ENCODE measurements at regions not wholly inside any gene's neighbourhood (a gene's known extent, or its start where the extent isn't known, plus 50 kb on each side); places are given as distances from the start of the nearest gene placed in this dataset.

DNA sequence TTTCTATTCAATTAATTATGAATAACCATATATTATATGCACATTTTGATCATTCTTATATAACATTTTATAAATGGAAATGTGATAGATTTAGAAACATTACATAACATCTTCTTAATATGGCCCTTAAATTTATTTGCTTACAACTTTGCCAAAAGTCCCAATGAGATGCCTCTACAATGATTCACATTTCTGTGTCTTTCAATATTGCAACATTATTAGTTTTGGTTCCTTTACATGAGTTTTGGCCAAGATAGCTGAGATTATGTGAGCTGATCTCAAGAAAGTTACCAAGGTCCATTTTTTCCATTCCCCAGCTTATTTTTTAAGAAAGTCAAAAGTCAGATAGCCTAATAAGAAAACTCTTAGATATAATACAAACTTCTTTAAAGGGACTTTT, 361.2 kb downstream of the PCDH7 start:
- Histone ChIP-seq H3K4me1 (peaks cover 4% of the 10 kb centered on the region), H3K9me3 (no peaks in the 10 kb centered on the region; the same call in 1 of the 2 replicates), H3K27me3 (replicated peaks; ENCODE audit: control insufficient read depth, insufficient read depth, low read length) (no peaks in the 10 kb centered on the region), H3K4me3 (ENCODE audit: low read depth, low read length) (no peak overlapping the region), H3K36me3 (ENCODE audit: control insufficient read depth, insufficient read depth, low read length) (no peaks in the 10 kb centered on the region)
- no TSS peak for BruUV-seq (replicated peaks)
- ChIA-PET POLR2A (no interaction called here), CTCF (no interaction called here)
- no peak for DNase-seq
- TF ChIP-seq, protein P1, sequence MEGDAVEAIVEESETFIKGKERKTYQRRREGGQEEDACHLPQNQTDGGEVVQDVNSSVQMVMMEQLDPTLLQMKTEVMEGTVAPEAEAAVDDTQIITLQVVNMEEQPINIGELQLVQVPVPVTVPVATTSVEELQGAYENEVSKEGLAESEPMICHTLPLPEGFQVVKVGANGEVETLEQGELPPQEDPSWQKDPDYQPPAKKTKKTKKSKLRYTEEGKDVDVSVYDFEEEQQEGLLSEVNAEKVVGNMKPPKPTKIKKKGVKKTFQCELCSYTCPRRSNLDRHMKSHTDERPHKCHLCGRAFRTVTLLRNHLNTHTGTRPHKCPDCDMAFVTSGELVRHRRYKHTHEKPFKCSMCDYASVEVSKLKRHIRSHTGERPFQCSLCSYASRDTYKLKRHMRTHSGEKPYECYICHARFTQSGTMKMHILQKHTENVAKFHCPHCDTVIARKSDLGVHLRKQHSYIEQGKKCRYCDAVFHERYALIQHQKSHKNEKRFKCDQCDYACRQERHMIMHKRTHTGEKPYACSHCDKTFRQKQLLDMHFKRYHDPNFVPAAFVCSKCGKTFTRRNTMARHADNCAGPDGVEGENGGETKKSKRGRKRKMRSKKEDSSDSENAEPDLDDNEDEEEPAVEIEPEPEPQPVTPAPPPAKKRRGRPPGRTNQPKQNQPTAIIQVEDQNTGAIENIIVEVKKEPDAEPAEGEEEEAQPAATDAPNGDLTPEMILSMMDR (IDR thresholded peaks at IDR 0.05; ENCODE audit: insufficient read depth in 1 of 2, low read depth in 1 of 2, low read length in 1 of 2, severe bottlenecking in 1 of 2, unreplicated experiment in 1 of 2): no peak
- no peak overlapping the region for H3K4me3 Mint-ChIP-seq (ENCODE audit: unreplicated experiment)
- H3K36me3 Mint-ChIP-seq (ENCODE audit: insufficient read depth, unreplicated experiment): no peaks in the 10 kb centered on the region
- H3K27ac Mint-ChIP-seq (ENCODE audit: unreplicated experiment): no peak overlapping the region
- no peaks in the 10 kb centered on the region for H3K27me3 Mint-ChIP-seq (ENCODE audit: insufficient read depth, unreplicated experiment)
- no peaks in the 10 kb centered on the region for H3K9me3 Mint-ChIP-seq (ENCODE audit: unreplicated experiment)
- peaks cover 6% of the 10 kb centered on the region for H3K4me1 Mint-ChIP-seq (ENCODE audit: low read depth, unreplicated experiment)
- intact Hi-C loops (cut with micrococcal nuclease; ENCODE audit: unreplicated experiment): no loop called here

DNA sequence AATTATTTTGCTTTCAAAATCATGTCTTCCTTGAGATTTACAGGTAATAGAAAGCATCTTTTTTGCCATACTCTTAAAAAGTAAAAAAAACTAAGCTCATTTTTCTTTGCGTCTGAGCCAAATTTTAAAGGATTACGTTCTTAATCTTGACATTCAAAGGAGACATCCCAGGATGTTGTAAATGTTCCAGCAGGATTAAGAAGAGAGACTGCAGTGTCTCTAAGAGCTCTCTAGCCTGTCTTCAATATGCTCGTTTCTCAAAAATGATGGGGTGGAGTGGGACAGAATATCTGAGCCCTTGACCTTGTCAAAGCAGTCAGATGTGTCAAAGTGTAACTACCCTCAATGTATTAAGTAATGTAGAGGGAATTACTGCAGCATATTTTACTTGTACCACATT, 363.3 kb downstream of the PCDH7 start:
- TF ChIP-seq, protein P1 (IDR thresholded peaks at IDR 0.05; ENCODE audit: insufficient read depth in 1 of 2, low read depth in 1 of 2, low read length in 1 of 2, severe bottlenecking in 1 of 2, unreplicated experiment in 1 of 2): no peak
- no peak overlapping the region for H3K27ac Mint-ChIP-seq (ENCODE audit: unreplicated experiment)
- H3K9me3 Mint-ChIP-seq (ENCODE audit: unreplicated experiment): no peaks in the 10 kb centered on the region
- no TSS peak for BruUV-seq (replicated peaks)
- DNase-seq: no peak
- CTCF ChIA-PET: no interaction called here
- Histone ChIP-seq H3K36me3 (ENCODE audit: control insufficient read depth, insufficient read depth, low read length) (no peaks in the 10 kb centered on the region), H3K27me3 (replicated peaks; ENCODE audit: control insufficient read depth, insufficient read depth, low read length) (no peaks in the 10 kb centered on the region), H3K4me1 (peaks cover 13% of the 10 kb centered on the region), H3K4me3 (ENCODE audit: low read depth, low read length) (no peak overlapping the region), H3K9me3 (no peaks in the 10 kb centered on the region; the same call in 1 of the 2 replicates)
- intact Hi-C loops (cut with micrococcal nuclease; ENCODE audit: unreplicated experiment): no loop called here
- no peaks in the 10 kb centered on the region for H3K27me3 Mint-ChIP-seq (ENCODE audit: insufficient read depth, unreplicated experiment)
- peaks cover 6% of the 10 kb centered on the region for H3K4me1 Mint-ChIP-seq (ENCODE audit: low read depth, unreplicated experiment)
- H3K36me3 Mint-ChIP-seq (ENCODE audit: insufficient read depth, unreplicated experiment): no peaks in the 10 kb centered on the region
- no peak overlapping the region for H3K4me3 Mint-ChIP-seq (ENCODE audit: unreplicated experiment)
- POLR2A ChIA-PET: no interaction called here

DNA sequence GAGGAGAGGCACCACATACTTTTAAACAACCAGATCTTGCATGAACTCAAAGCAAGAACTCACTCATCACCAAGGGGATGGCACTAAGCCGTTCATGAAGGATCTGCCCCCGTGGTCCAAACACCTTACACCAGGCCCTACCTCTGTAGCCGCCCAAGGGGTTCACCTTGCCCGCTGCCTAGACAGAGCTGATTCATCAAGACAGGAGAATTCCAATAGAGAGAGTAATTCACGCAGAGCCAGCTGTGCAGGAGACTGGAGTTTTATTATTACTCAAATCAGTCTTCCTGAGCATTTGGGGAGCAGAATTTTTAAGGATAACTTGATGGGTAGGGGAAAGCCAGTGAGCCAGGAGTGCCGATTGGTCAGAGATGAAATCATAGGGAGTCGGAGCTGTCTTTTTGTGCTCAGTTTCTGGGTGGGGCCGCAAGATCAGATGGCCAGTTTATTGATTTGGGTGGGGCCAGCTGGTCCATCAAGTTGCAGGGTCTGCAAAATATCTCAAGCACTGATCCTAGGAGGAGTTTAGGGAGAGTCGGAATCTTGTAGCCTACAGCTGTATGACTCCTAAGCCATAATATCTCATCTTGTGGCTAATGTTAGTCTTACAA, 364.7 kb downstream of the PCDH7 start:
- H3K27ac Mint-ChIP-seq (ENCODE audit: unreplicated experiment): no peak overlapping the region
- no peaks in the 10 kb centered on the region for H3K27me3 Mint-ChIP-seq (ENCODE audit: insufficient read depth, unreplicated experiment)
- no peaks in the 10 kb centered on the region for H3K36me3 ChIP-seq (ENCODE audit: control insufficient read depth, insufficient read depth, low read length)
- H3K36me3 Mint-ChIP-seq (ENCODE audit: insufficient read depth, unreplicated experiment): no peaks in the 10 kb centered on the region
- intact Hi-C loops (cut with micrococcal nuclease; ENCODE audit: unreplicated experiment): no loop called here
- POLR2A ChIA-PET: no interaction called here
- no TSS peak for BruUV-seq (replicated peaks)
- H3K27me3 ChIP-seq (replicated peaks; ENCODE audit: control insufficient read depth, insufficient read depth, low read length): no peaks in the 10 kb centered on the region
- no peaks in the 10 kb centered on the region; the same call in 1 of the 2 replicates for H3K9me3 ChIP-seq
- peaks cover 6% of the 10 kb centered on the region for H3K4me1 Mint-ChIP-seq (ENCODE audit: low read depth, unreplicated experiment)
- DNase-seq: no peak
- no peak overlapping the region for H3K4me3 ChIP-seq (ENCODE audit: low read depth, low read length)
- H3K4me3 Mint-ChIP-seq (ENCODE audit: unreplicated experiment): no peak overlapping the region
- CTCF ChIA-PET: interaction anchor here (0.6 kb wide), 1 partner anchor 237 kb away, joined by 8 read pairs; no protein-coding TSS in a partner anchor
- H3K4me1 ChIP-seq: peaks cover 26% of the 10 kb centered on the region
- TF ChIP-seq, protein P1 (IDR thresholded peaks at IDR 0.05; ENCODE audit: insufficient read depth in 1 of 2, low read depth in 1 of 2, low read length in 1 of 2, severe bottlenecking in 1 of 2, unreplicated experiment in 1 of 2): no peak
- H3K9me3 Mint-ChIP-seq (ENCODE audit: unreplicated experiment): no peaks in the 10 kb centered on the region

Measured in Caco-2 (cell line).